Pons (tissue), 1 donor: ENCODE measurements at regions not wholly inside any gene's neighbourhood (a gene's known extent, or its start where the extent isn't known, plus 50 kb on each side); places are given as distances from the start of the nearest gene placed in this dataset.
A peak's percentile ranks its signal among the peaks of the same experiment; 100 is the strongest.
"Not testable (repeated sequence)": the region's sequence is repeated elsewhere in the genome, so short reads cannot be mapped to it uniquely, and the experiment has no call there.

ENCODE experiments used
- DNase-seq: peaks from one replicate; pipeline ENCODE4 v3.0.0-alpha.2; 2016; ENCODE audit warnings: low spot score

DNA sequence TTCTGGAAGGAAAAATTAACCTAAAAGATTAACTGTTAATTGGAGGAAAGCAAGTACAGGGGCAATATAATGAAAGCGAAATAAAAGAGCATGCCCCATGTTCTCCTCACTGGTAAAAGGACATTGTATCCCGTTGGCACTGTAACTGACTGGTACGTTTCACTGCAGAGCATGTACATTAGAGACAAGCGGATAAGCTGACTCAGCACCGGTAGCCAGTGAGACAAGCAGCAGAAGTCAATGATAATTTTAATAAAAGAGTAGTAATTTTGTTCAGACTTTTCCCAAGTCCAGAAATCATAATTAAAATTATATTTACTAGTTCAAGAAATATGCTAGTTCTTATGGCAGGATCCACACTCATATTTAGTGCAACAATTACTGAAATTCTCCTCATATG, 161.5 kb upstream of the VWC2 start:
- DNase-seq = no peak

DNA sequence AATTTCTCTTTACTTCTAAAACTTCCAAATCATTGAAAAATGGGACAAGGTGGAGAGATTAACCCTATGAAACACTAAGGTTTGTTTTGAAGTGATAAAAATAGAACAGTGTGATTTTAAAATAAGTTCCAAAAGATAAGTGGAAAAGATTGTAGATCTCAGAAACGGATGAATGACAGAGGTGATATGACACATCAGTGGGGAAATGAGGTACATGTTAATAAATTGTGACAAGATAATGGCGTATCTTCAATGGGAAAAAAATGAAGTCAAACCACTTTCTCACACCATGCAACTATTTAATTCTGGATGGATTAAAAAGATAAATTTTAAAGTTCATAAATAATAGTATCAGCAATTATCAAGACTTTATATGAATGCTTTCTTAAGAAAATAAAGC, 159.7 kb upstream of the VWC2 start:
- DNase-seq = no peak

DNA sequence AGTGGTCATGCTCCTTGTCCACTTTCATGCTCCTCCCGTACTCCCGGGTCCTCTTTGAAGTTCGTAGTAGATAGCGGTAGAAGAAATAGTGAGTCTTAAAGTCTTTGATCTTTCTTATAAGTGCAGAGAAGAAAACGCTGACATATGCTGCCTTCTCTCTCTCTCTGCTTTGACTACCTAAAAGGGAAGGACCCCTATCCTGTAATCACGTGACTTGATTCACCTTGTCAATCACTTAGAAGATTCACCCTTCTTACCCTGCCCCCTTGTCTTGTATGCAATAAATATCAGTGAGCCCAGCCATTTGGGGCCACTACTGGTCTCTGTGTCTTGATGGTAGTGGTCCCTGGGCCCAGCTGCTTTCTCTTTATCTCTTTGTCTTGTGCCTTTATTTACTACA, 158.5 kb upstream of the VWC2 start:
- DNase-seq = not testable (repeated sequence)

DNA sequence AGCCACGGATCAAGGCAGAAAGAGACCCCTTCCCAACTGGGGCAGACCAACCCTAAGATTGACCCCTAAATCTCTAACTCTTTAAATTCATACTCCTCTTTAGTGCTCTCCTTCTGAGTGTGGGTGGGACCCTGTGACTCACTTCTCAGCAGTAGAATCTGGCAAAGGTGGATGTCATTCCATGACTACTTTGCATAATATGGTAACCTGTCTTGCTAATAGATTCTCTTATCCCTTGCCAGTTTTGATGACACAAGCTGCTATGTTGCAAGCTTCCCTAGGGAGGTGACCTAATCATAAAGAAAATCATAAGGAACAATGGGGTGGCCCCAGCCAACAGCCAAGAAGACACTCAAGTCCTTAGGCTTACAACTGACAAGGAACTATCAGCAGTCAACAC, 155.4 kb upstream of the VWC2 start:
- no peak for DNase-seq

DNA sequence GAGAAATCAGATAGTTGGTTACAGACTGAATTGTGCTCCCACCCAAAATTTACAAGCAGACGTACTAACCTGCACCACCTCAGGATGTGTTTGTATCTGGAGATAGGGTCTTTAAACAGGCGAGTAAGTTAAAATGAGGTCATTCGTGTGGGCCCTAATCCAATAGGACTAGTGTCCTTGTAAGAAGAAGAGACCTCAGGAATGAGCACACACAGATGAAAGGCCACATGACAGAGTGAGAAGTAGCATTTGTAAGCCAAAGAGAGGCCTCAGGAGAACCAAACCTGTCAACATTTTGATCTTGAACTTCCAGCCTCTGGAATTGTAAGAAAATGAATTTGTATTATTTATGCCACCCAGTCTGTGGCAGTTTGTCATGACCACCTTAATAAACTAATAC, 149.5 kb upstream of the VWC2 start:
- no peak for DNase-seq

DNA sequence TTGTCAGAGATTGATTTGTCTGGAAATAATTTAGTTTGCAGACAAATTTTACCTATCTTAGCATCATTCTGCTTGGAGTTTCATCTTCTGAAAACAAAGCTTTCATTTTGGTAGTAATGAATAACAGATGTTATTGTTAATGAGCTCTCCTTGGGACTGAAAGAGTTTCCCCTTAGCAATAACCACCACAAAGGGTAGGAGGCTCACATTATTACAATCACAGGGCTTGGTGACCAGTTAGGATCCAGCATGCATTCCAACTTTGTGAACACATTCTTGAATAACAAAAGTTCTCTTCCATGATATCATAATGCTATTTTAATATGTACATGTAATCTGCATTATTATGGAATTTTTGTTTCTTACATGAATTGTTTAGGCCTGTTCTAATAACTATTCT, 148.8 kb upstream of the VWC2 start:
- no peak for DNase-seq

DNA sequence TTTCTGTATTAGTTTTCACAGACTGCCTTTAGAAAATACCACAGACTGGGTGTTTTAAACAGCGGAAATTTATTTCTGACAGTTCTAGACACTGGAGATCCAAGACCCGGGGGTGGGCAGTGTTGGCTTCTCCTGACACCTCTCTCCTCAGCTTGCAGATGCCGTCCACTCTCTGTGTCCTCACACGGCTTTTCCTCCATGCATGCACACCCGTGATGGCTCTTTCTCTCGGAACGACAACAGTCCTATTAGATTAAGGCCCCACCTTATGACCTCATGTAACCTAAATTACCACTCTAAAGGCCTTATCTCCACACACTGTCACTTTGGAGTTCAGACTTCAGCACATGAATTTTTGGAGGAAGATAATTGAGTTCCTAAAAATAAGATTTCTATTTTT, 142.9 kb upstream of the VWC2 start:
- no peak for DNase-seq

DNA sequence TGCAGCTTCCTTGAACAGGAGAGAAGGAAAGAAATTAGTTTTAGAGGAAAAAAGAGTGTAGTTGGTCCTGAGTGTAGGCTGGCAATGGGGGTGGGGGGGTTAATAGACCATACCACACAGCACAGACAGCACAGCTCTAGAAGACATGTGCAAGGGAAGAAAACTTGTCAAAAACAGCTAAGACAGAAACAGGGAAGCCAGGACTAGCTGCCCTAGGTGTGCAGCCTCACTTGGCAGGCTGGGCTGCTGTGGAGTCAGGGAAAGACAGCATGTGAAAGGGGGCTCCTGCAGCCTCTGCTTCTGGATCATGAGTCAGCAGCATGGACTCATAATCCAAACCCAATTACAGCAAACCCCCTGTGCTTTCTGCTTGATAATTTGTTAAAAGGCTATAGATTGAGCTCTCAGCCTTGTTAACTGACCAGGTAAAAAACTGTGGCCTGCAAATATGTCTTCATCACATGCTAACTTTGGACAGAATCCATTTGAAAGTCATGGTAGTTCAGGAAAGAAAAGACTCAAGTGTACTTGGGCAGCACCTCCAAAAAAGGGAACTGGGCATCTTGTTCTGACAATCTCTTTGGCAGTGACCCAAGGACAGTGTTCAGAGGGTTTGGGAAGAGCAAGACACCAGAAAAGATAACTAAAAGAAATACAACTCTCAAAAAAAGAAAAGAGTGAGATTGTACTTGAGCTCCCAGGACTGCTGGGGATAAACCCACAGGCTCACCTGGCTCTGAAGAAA, 142.2 kb upstream of the VWC2 start:
- DNase-seq = peak; percentile 66

DNA sequence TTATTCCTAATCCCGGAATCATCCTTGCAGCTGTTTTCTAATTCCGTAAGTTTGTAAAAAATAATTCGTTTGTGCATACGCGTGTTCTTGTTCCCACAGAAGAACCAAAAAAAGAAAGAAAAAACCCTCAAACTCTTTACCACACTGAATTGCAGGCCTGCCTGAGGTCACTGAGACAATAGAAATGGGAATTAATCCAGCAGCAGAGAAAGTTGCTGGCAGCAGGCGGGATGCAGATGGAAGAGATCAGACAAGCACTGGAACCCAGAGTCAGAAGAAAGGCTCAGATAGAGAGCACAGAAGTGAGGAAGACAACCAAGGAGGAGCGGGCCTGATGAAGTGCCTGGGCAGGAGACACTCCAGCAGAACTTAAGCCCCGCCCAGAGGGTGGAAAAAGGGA, 141.5 kb upstream of the VWC2 start:
- no peak for DNase-seq

DNA sequence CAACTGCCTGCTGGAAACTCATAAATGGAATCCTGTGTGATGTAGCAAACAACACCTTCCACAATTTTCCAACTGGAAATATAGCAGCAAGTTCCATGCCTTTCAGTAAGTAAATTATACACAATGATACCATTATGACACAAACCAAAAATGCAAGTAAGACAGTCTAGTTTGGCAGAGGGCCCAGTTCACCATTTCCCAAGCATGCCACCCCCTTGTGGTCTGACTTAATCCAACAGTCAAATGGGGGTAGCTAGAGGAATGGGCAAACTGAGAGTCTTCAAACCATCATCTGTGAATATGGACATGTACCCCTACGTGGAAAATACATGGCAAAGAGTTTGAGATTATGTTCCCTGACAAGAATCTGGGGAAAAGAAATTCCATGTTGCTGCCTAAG, 137.6 kb upstream of the VWC2 start:
- DNase-seq = no peak

DNA sequence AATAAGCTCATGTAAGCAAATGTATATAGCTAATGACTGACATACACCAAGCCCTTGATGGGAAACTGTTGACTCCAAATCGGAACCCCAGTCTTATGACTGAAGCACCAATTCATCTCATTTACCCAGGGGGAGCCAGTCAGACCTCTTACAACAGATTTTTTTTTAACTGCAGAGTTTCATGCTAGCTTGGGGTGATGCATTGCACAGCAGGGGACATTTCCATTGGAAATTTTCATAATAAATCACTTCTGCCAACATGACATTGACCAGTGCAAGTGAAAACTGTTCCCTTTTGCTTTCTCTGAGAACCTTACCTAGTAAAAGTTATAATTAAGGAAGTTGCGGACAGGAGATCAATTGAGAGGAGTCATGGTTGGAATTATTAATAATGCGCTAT, 137.0 kb upstream of the VWC2 start:
- DNase-seq = no peak

DNA sequence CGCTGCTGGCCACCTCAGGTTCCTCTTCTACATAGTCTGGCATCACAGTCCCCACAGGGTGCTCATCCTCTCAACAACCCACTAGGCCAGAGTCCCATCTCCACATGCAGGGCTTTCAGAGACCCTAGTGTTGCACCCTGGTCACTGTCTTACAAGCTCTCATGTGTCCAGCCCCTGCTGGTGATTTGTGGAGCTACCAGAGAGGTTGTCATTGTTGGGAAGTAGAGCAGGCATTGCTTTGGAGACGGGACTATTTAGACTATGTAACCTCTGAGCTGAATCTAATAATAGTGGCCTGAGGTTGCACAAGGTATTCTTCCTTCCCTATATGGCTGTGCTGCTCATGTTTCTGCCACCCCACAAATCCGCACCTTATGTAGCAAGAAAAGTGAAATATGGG, 135.3 kb upstream of the VWC2 start:
- DNase-seq = no peak

DNA sequence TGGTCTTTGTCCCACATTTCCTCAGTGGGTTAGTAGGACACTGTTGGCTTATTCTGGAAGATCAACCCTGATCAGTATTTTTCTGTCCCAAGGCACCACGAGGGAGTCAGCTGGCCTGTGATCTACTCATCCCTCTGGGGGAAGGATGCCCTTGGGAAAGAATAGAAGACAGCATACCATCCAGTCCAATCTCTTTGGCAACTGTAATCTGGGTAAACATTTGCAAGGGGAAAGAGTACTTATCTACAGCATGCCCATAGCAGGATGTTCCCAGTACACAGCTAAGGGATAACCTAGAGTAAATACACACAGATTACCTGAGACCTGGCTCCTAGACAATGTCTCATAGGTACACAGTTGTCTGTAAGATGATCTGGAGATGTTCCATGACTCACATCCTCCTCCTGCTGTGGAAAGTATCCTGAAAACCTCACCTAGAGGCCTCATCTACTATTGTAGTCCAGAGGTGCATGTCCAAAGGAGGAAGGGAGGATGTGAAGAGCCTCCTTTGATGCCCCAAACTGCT, 134.3 kb upstream of the VWC2 start:
- no peak for DNase-seq

DNA sequence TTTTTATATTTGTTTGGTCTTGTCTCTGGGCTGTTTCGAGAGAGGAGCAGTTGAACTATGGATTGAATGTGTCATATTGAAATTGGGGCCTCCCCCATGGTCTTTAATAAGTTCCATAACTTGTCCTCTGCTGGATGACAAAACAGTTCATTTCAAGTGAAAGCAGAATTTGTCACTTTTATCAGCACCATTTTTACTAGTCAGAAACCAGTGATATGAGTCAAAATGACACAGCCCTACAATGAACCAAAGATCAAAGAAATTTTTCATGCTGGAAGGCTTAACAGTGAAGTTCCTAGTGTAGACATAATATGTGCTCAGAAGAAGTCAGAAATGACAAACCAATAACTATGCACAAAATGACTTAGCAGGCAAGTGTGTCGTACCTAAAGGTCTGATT, 133.6 kb upstream of the VWC2 start:
- DNase-seq = no peak

DNA sequence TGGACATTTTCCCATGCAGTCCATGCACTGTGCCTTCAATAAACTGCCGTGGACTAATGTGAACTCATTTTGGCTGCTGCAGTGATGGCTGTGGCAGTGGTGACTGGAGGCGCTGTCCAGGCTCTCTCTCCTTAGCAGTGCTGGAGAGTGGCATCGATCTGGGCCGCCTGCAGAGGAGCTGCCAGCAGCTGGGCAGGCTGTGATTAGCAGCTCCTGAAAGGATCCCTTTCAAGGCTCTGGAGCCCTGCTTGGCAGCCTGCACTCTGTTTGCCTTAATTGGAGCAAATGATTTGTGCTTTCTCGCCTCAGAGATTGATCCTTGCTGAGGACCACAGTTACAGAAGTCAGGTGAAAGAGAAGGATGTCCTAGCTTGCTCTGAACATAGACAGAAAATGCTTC, 130.1 kb upstream of the VWC2 start:
- DNase-seq = peak; percentile 58

DNA sequence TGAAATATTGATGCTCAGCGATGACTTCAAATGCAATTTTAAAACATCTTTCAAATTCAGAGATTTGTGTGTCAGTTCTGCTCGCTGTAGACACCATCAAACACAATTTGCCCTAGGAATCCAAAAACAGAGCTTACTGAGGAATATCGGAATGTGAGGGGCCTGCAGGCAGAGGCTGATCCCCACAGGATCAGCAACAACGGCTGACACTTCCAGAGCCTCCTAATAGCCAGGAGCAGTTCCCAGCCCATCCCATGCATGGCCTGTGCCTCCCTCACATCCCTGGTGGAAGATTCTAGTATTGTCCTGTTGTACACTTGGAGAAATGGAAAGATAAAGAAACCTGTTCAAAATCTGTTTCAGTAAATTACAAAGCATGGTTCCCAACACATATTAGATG, 129.7 kb upstream of the VWC2 start:
- DNase-seq = no peak

DNA sequence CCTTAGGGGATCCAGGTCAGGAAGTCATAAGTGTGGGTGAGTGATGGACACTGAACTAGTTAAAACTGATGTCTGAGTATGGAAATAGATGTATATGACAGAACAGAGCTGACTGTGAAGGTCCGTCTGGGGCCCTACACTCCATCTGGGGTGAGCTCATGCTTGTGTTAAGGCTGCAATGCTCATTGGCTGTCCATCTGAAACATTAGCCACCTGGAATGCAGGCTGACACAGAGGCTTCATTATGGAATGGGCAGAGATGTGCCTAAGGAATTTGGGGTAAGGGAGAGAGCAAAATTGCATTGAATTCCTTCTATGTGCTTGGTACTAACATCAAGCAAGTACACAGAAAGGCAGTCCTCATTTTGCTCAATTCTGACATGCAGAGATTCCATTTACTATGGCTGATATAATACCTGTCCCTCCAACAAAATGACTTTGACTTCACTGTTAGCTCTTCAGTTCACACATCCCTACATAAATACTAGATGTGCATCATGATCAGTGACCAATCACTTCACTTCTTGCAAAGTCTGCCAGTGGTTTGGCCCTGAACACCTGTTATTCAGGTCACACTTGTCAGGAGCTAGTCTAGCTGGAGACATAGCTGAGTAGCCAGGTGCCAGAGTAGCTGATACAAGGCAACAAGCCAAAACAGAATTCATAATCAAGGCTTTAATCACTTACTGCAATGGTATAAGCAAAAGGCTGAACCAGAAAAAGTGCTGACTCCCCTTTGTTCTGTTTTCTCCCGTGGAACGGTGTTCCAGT, 128.9 kb upstream of the VWC2 start:
- DNase-seq = no peak

DNA sequence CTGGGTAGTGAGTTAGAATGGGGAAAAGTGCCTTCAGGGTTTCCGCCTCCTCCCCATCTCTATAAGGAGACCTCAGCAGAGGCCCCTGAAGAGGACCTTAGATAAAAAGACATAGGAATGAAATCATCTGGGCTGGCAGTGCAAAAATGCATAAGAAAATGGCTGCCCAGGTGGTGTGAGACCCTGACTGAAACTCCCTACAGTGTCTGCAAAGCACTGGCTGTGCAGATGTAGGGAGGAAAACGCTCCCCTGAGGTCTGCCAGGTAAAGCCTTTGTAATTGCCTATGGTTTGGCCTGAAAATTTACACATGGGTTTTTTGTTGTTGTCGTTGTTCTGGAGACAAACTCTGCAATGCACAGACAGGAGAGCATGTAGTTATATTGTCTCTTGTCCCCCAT, 128.1 kb upstream of the VWC2 start:
- DNase-seq = no peak

DNA sequence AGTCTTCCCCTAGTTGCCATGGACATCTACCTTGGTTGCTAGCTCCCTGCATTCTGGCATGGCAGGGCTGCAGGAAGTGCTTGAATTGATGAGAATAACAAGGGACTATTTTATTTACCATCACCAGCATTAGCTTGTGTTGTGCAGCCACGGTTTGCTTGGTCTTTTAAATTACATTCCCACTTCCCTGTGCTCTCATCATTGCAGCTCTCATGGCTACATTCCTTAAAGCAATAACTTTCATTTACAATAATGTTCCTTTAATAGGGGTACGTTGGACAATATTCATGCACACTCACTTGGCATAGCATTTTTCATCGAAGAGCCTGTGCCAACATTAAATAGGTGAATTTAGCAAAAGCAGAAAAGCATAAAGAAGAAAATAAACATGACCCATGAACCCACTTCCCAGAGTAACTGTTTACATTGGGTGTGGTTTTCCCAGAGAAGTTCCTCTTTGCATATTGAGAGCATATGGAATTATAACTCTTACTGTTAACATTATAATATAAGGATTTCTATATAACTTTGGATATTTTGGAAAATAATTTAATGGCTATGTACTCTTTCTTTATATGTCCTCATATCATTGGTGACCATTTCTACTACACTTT, 113.2 kb upstream of the VWC2 start:
- DNase-seq = no peak

DNA sequence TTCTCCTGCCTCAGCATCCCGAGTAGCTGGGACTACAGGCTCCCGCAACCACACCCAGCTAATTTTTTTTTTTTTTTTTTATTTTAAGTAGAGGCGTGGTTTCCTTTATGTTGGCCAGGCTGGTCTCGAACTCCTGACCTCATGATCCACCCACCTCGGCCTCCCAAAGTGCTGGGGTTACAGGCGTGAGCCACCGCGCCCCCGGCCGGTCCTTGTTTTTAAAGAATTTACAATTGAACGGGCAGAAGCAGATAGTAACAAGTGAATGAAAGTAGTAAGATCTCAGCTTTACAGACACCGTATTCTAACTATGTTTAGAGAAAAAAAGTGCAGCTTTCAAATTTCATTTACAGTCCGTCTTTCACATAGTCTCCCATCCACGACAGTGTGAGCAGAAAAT, 112.5 kb upstream of the VWC2 start:
- no peak for DNase-seq

DNA sequence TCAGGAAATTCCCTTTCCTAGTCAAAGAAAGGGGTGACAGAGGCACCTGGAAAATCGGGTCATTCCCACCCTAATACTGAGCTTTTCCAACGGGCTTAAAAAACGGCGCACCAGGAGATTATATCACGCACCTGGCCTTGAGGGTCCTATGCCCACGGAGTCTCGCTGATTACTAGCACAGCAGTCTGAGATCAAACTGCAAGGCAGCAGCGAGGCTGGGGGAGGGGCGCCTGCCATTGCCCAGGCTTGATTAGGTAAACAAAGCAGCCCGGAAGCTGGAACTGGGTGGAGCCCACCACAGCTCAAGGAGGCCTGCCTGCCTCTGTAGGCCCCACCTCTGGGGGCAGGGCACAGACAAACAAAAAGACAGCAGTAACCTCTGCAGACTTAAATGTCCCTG, 107.5 kb upstream of the VWC2 start:
- DNase-seq = not testable (repeated sequence)

DNA sequence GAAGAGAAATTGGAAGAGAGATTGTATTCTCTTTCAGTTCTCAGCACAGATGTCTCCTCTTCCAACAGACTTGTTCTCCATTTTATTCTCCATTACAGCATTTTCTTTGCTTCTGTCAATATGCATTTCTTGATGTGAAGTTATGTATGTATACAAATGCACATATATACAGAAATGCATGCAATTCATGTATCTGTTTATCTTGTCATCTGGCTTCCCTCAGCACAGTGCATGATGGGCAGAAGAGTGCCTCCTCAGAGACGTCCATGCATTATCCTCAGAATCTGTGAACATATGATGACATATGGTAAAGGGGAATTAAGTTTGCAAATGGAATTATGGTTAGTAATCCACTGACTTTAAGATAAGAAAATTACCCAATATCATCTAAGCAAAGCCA, 106.7 kb upstream of the VWC2 start:
- DNase-seq = no peak

DNA sequence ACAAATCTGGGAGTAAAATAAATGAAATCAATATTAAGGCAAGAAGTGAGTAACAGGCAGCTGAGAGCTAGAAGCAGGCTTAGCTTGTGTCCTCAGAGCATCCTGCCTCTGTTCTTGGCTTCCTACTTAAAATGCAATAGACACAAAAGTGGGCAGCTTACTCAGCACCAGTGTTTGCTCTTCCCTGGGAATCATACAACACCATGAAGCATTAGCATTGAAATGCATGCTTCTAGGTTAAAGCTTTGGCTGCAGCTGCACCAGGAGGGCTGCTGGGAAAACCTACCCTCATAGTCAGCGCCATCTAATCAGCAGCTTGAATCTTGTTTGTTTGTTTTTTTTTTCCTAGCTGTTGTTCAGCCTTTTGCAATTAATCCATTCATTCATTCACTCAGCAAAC, 104.2 kb upstream of the VWC2 start:
- DNase-seq = no peak
